ENCODE measurements at regions not wholly inside any gene's neighbourhood (a gene's known extent, or its start where the extent isn't known, plus 50 kb on each side); places are given as distances from the start of the nearest gene placed in this dataset.
"Not testable (repeated sequence)": the region's sequence is repeated elsewhere in the genome, so short reads cannot be mapped to it uniquely, and the experiment has no call there.

GRCh38 chr2:43006834-43007543 is 214.6 kb upstream of the HAAO start:
- no peak overlapping the region for H3K27ac ChIP-seq
- H3K4me3 ChIP-seq, result no peak overlapping the region
- DNase-seq (ENCODE audit: low spot score in 2 of 2), result peak in 1 of 2 donors; percentile 46
- no peaks in the 10 kb centered on the region for H3K27me3 ChIP-seq
- intact Hi-C loops (cut with DNase I), result no loop called here
- TF ChIP-seq CTCF (IDR thresholded peaks at IDR 0.05), result no peak
- no peaks in the 10 kb centered on the region for H3K4me1 ChIP-seq
- no peaks in the 10 kb centered on the region for H3K9me3 ChIP-seq
- no peaks in the 10 kb centered on the region for H3K36me3 ChIP-seq

GRCh38 chr2:43005975-43006833 is 213.8 kb upstream of the HAAO start:
- TF ChIP-seq CTCF (IDR thresholded peaks at IDR 0.05), result no peak
- H3K27me3 ChIP-seq, result no peaks in the 10 kb centered on the region
- DNase-seq (ENCODE audit: low spot score in 2 of 2), result peak in 1 of 2 donors; percentile 25
- no peak overlapping the region for H3K27ac ChIP-seq
- no peaks in the 10 kb centered on the region for H3K4me1 ChIP-seq
- H3K4me3 ChIP-seq, result no peak overlapping the region
- intact Hi-C loops (cut with DNase I), result no loop called here
- H3K36me3 ChIP-seq, result no peaks in the 10 kb centered on the region
- no peaks in the 10 kb centered on the region for H3K9me3 ChIP-seq

GRCh38 chr2:43005245-43005974 is 213.0 kb upstream of the HAAO start:
- DNase-seq (ENCODE audit: low spot score in 2 of 2), result peak in 1 of 2 donors; percentile 61

DNA sequence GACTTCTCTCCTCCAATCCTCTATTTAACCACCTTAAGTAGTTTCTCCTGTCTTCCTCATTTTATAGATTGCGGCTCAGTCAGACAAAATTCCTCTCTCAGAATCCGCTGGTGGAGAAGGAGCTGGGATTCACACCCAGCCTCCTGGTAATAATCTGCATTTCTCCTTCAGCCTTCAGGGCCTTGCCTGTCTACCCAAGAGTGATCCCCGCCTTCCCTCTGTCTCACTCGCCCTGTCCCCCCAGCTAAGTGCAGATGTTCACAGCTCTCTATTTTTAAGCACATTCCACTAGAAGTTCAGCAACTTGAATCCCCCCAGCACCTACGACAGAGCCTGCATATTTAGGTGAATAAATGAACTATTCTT is 212.5 kb upstream of the HAAO start:
- Histone ChIP-seq H3K36me3 (no peaks in the 10 kb centered on the region), H3K27ac (no peak overlapping the region), H3K9me3 (no peaks in the 10 kb centered on the region), H3K4me3 (no peak overlapping the region), H3K27me3 (no peaks in the 10 kb centered on the region), H3K4me1 (no peaks in the 10 kb centered on the region)
- intact Hi-C loops (cut with DNase I), result no loop called here
- no peak for TF ChIP-seq CTCF (IDR thresholded peaks at IDR 0.05)
- peak in 1 of 2 donors; percentile 12 for DNase-seq (ENCODE audit: low spot score in 2 of 2)

More at GRCh38 chr2:43005245-43005974, 213.0 kb upstream of the HAAO start:
- Histone ChIP-seq H3K27ac (no peak overlapping the region), H3K9me3 (no peaks in the 10 kb centered on the region), H3K4me1 (no peaks in the 10 kb centered on the region), H3K4me3 (no peak overlapping the region), H3K36me3 (no peaks in the 10 kb centered on the region), H3K27me3 (no peaks in the 10 kb centered on the region)
- no peak for TF ChIP-seq CTCF (IDR thresholded peaks at IDR 0.05)
- intact Hi-C loops (cut with DNase I), result no loop called here

DNA sequence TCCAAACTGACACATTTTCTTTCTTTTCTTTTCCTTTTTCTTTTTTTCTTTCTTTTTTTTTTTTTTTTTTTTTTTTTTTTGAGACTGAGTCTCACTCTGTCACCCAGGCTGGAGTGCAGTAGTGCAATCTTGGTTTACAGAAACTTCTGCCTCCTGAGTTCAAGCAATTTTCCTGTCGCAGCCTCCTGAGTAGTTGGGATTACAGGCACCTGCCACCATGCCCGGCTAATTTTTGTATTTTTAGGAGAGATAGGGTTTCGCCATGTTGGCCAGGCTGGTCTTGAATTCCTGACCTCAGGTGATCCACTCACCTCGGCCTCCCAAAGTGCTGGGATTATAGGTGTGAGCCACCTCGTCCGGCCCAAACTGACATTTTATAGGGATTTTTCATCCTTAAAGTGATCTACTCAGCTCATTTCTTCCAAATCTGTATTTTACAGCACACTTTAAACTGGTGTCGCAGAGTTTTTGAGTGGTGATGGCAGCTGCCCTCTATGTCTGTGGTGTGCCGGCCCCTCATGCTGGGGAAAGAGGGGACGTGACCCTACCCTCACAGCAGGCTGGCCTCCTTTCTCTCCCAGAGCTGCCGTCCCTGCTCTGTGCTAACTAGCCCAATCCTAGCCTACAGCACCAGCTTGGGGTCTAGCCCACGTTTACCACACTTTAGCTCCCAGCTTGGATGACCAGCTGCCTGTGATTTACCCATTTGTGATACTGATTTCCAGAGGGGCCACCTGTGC is 211.9 kb upstream of the HAAO start:
- H3K4me1 ChIP-seq; H3K4me3 ChIP-seq; H3K27ac ChIP-seq; intact Hi-C loops (cut with DNase I); H3K36me3 ChIP-seq; H3K9me3 ChIP-seq; H3K27me3 ChIP-seq: not testable (repeated sequence)
- peak in 1 of 2 donors; percentile 54 for DNase-seq (ENCODE audit: low spot score in 2 of 2)

Measured in ascending aorta (tissue), 2 donors.